ENCODE measurements at regions not wholly inside any gene's neighbourhood (a gene's known extent, or its start where the extent isn't known, plus 50 kb on each side); places are given as distances from the start of the nearest gene placed in this dataset.

DNA sequence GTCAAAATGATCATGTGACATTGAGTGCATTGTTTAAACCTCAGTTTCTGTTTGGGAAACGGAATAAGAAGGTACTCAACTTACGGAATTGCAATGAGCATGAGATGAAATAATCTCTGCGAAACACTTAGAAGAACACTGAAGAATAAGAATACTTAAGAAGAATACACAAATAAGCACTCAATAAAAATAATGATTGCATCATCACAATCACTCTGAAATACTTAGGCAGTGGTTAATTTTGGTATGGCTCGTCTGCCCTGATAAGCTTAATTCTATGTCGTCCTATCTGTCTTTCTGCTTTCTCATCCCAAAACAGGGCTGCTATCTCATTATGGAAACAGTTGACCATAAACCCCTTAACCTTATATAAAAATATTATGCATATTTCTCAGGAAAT is 823.6 kb downstream of the DIAPH3 start:
- TF ChIP-seq, protein P1, sequence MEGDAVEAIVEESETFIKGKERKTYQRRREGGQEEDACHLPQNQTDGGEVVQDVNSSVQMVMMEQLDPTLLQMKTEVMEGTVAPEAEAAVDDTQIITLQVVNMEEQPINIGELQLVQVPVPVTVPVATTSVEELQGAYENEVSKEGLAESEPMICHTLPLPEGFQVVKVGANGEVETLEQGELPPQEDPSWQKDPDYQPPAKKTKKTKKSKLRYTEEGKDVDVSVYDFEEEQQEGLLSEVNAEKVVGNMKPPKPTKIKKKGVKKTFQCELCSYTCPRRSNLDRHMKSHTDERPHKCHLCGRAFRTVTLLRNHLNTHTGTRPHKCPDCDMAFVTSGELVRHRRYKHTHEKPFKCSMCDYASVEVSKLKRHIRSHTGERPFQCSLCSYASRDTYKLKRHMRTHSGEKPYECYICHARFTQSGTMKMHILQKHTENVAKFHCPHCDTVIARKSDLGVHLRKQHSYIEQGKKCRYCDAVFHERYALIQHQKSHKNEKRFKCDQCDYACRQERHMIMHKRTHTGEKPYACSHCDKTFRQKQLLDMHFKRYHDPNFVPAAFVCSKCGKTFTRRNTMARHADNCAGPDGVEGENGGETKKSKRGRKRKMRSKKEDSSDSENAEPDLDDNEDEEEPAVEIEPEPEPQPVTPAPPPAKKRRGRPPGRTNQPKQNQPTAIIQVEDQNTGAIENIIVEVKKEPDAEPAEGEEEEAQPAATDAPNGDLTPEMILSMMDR (IDR thresholded peaks at IDR 0.05), result no peak
- no peaks in the 10 kb centered on the region for H3K27me3 ChIP-seq (ENCODE audit: control insufficient read depth in 1 of 2, insufficient read depth in 2 of 2, low read length in 2 of 2)
- no peak overlapping the region for H3K27ac Mint-ChIP-seq
- no peaks in the 10 kb centered on the region for H3K36me3 Mint-ChIP-seq (ENCODE audit: low read depth)
- H3K9me3 Mint-ChIP-seq, result peaks cover 4% of the 10 kb centered on the region
- H3K36me3 ChIP-seq (ENCODE audit: insufficient read depth, low read length), result no peaks in the 10 kb centered on the region
- H3K4me1 ChIP-seq (ENCODE audit: insufficient read depth, low read length), result no peaks in the 10 kb centered on the region
- POLR2A ChIA-PET, result no interaction called here
- intact Hi-C loops (cut with DNase I, micrococcal nuclease), result no loop called here
- ATAC-seq (ENCODE audit: poor library complexity) (no peak), DNase-seq (no peak)
- no peak overlapping the region for H3K4me3 ChIP-seq (ENCODE audit: low read length)
- H3K27ac ChIP-seq (ENCODE audit: low read depth in 1 of 2, low read length in 2 of 2), result no peak overlapping the region
- peaks cover 4% of the 10 kb centered on the region for H3K27me3 Mint-ChIP-seq
- no peaks in the 10 kb centered on the region for H3K9me3 ChIP-seq (ENCODE audit: control insufficient read depth in 1 of 2, insufficient read depth in 1 of 2, low read length in 2 of 2)
- CTCF ChIA-PET, result no interaction called here
- no peak overlapping the region for H3K4me3 Mint-ChIP-seq
- no peaks in the 10 kb centered on the region for H3K4me1 Mint-ChIP-seq (ENCODE audit: low read depth)

DNA sequence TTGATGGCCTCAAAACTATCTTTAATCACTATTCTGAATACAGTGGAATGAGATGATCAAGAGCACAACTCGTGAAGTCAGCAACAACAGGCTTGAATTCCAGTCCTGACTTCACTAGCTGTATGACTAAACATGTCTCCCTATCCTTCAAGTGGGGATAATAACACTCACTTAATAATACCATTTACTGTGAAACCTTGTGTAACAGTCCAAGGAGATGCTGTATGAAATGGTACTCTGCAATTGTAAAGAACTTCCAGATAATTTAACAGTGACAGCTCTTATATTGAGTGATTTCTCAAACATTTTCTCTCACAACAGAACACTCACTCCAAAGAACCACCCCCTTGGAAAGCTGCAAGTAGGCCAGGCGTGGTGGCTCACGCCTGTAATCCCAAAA is 823.1 kb downstream of the DIAPH3 start:
- peaks cover 4% of the 10 kb centered on the region for H3K27me3 Mint-ChIP-seq
- no peaks in the 10 kb centered on the region for H3K9me3 ChIP-seq (ENCODE audit: control insufficient read depth in 1 of 2, insufficient read depth in 1 of 2, low read length in 2 of 2)
- no peak for ATAC-seq (ENCODE audit: poor library complexity)
- no peak overlapping the region for H3K4me3 Mint-ChIP-seq
- DNase-seq, result no peak
- peaks cover 4% of the 10 kb centered on the region for H3K9me3 Mint-ChIP-seq
- no peak overlapping the region for H3K4me3 ChIP-seq (ENCODE audit: low read length)
- ChIA-PET CTCF (no interaction called here), POLR2A (no interaction called here)
- no peaks in the 10 kb centered on the region for H3K36me3 ChIP-seq (ENCODE audit: insufficient read depth, low read length)
- H3K27me3 ChIP-seq (ENCODE audit: control insufficient read depth in 1 of 2, insufficient read depth in 2 of 2, low read length in 2 of 2), result no peaks in the 10 kb centered on the region
- no peak overlapping the region for H3K27ac Mint-ChIP-seq
- H3K4me1 Mint-ChIP-seq (ENCODE audit: low read depth), result no peaks in the 10 kb centered on the region
- TF ChIP-seq, protein P1 (IDR thresholded peaks at IDR 0.05), result no peak
- H3K4me1 ChIP-seq (ENCODE audit: insufficient read depth, low read length), result no peaks in the 10 kb centered on the region
- intact Hi-C loops (cut with DNase I, micrococcal nuclease), result no loop called here
- no peaks in the 10 kb centered on the region for H3K36me3 Mint-ChIP-seq (ENCODE audit: low read depth)
- no peak overlapping the region for H3K27ac ChIP-seq (ENCODE audit: low read depth in 1 of 2, low read length in 2 of 2)

GRCh38 chr13:59342400-59342799 is 821.3 kb downstream of the DIAPH3 start:
- Mint-ChIP-seq H3K4me1 (ENCODE audit: low read depth) (no peaks in the 10 kb centered on the region), H3K9me3 (peaks cover 4% of the 10 kb centered on the region), H3K27ac (no peak overlapping the region), H3K36me3 (ENCODE audit: low read depth) (no peaks in the 10 kb centered on the region), H3K27me3 (peaks cover 4% of the 10 kb centered on the region), H3K4me3 (no peak overlapping the region)
- Histone ChIP-seq H3K27me3 (ENCODE audit: control insufficient read depth in 1 of 2, insufficient read depth in 2 of 2, low read length in 2 of 2) (no peaks in the 10 kb centered on the region), H3K4me1 (ENCODE audit: insufficient read depth, low read length) (no peaks in the 10 kb centered on the region), H3K27ac (ENCODE audit: low read depth in 1 of 2, low read length in 2 of 2) (no peak overlapping the region), H3K9me3 (ENCODE audit: control insufficient read depth in 1 of 2, insufficient read depth in 1 of 2, low read length in 2 of 2) (no peaks in the 10 kb centered on the region), H3K36me3 (ENCODE audit: insufficient read depth, low read length) (no peaks in the 10 kb centered on the region), H3K4me3 (ENCODE audit: low read length) (no peak overlapping the region)
- ChIA-PET CTCF (no interaction called here), POLR2A (no interaction called here)
- TF ChIP-seq, protein P1 (IDR thresholded peaks at IDR 0.05), result no peak
- ATAC-seq (ENCODE audit: poor library complexity) (no peak), DNase-seq (no peak)
- intact Hi-C loops (cut with DNase I, micrococcal nuclease), result no loop called here

All from CD4-positive, alpha-beta T cell (primary cell).